ENCODE measurements at regions not wholly inside any gene's neighbourhood (a gene's known extent, or its start where the extent isn't known, plus 50 kb on each side); places are given as distances from the start of the nearest gene placed in this dataset.

DNA sequence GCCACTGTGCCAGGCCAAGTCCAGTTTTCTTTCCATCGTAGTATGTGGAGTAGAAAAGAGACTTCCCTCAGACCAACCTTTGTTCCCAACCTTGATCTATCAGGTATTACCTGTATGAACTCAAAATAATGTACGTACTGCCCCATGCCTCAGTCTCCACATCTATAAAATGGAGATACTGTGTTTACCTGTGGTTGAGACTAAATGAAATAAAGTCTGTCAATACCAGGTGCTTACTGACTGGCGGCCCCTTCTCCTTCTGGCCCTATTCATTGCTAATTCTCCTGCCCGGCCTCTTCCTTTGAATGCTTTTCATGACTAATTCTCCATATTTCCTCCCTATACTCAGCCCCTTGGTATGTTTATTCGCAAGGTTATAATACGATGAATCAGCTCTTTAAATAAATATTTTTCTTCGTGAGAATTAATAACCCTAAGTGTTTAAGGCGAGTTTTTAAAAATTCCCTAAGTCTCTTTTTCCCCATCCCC lies 89.6 kb upstream of the BASP1 start:
- TF ChIP-seq POLR2A (IDR thresholded peaks at IDR 0.05): no peak
- no peak for TF ChIP-seq POLR2AphosphoS5 (IDR thresholded peaks at IDR 0.05)

Data from spleen (tissue), 3 donors.